HEK293T (cell line): ENCODE measurements at regions not wholly inside any gene's neighbourhood (a gene's known extent, or its start where the extent isn't known, plus 50 kb on each side); places are given as distances from the start of the nearest gene placed in this dataset.

Experiments used
- ARNT ChIP-seq: fragments of 450-650 bp; IDR thresholded peaks from 2 replicates; pipeline ENCODE4 v1.6.1; 2017; ENCODE audit warnings: mild to moderate bottlenecking
- BHLHE40 ChIP-seq: fragments of 450-650 bp; IDR thresholded peaks from 2 replicates; pipeline ENCODE4 v1.6.1; 2016; ENCODE audit warnings: mild to moderate bottlenecking, moderate library complexity, borderline replicate concordance

GRCh38 chr10:44004913-44005787 is 356.5 kb upstream of the ZNF32 start:
- TF ChIP-seq BHLHE40 (no peak), ARNT (no peak)
